GM12892 (cell line): ENCODE measurements at regions not wholly inside any gene's neighbourhood (a gene's known extent, or its start where the extent isn't known, plus 50 kb on each side); places are given as distances from the start of the nearest gene placed in this dataset.

Experiments
- DNase-seq: peaks from one replicate; pipeline ENCODE4 v3.0.0; 2011; ENCODE audit not compliant: insufficient read length
- FAIRE-seq: peaks from 2 replicates; lab custom pipeline; 2011; peaks lifted over from hg19 to GRCh38; lab: Jason Lieb, UNC
- POLR2A ChIP-seq: IDR thresholded peaks from 2 replicates; pipeline ENCODE4 v1.6.1; 2011; ENCODE audit warnings: low read depth, low read length, control low read depth
- POLR2AphosphoS5 ChIP-seq: IDR thresholded peaks from 2 replicates; pipeline ENCODE4 v1.6.1; 2011; ENCODE audit warnings: low read depth, low read length, control low read depth
- TAF1 ChIP-seq: IDR thresholded peaks from 2 replicates; pipeline ENCODE4 v1.6.1; 2011; ENCODE audit warnings: low read depth, mild to moderate bottlenecking, control low read depth, low read length, borderline replicate concordance

- DNase-seq (no peak), FAIRE-seq (no peak)
These were observed 2318.0 kb downstream of the PCDH9 start for GRCh38 chr13:64912141-64912540.

GRCh38 chr13:64910096-64910495 is 2320.0 kb downstream of the PCDH9 start:
- TF ChIP-seq POLR2A, result no peak
- no peak for TF ChIP-seq TAF1
- TF ChIP-seq POLR2AphosphoS5, result no peak
- no peak for DNase-seq
- no peak for FAIRE-seq

More at GRCh38 chr13:64912141-64912540, 2318.0 kb downstream of the PCDH9 start:
- TF ChIP-seq POLR2AphosphoS5 (no peak), TAF1 (no peak), POLR2A (no peak)

DNA sequence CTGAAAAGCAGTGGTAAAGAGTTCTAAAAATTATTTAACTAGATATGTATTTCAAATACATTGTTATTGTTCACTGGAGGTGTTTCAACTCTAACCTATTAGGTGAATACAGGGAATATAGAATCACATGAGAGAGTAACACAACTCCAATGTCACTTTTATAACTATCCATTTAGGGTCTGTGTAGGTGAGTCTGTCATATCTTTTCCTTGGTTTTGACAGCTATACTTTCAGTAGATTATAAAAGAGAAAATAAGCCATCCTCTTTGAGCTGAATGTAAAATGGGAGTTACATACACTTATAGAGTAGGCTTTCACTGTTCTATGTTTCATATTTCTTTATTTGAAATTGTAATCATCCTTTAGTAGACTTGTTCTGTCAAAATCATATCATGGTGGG is 2321.0 kb downstream of the PCDH9 start:
- FAIRE-seq, result no peak
- no peak for DNase-seq
- TF ChIP-seq TAF1 (no peak), POLR2AphosphoS5 (no peak), POLR2A (no peak)

GRCh38 chr13:64900039-64900438 is 2330.1 kb downstream of the PCDH9 start:
- DNase-seq, result no peak
- TF ChIP-seq POLR2AphosphoS5, result no peak
- no peak for TF ChIP-seq POLR2A
- TF ChIP-seq TAF1, result no peak
- FAIRE-seq, result no peak

DNA sequence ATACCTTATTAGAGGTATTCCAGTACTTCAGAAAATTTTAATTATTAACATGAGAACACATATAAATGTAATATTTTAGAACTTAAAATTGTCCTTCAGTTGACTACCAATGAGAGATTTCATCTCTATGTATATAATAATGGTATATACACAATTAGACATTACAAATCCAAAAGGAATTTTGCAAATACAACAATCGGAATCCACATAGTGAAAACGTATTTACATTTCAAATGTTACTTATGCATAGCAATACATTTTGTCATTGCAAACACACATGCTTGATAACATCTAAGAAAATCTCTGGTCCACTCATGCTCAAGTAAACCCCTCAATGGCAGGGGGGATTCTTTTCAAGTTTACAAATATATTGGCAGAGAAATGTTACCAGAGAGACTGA is 2345.2 kb downstream of the PCDH9 start:
- DNase-seq, result no peak
- no peak for FAIRE-seq
- TF ChIP-seq POLR2A (no peak), POLR2AphosphoS5 (no peak)

DNA sequence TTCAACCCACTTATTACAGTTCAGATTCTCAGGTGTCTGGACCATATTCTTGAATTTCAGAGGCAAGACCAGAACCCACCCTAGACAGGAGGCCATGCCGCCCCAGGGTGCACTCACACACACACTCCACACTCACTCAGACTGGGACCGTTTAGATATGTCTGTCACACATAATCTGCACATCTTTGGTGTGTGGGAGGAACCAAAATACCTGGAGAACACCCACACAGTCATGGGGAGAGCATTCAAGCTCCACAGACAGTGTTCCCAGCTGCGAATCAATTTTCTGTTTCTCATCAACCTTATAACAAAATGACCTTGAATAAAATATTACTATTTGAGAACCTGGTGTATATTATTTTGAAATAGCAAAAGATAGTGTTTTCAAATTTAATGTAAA is 2353.0 kb downstream of the PCDH9 start:
- FAIRE-seq (no peak), DNase-seq (no peak)
- no peak for TF ChIP-seq POLR2A
- no peak for TF ChIP-seq TAF1
- no peak for TF ChIP-seq POLR2AphosphoS5

GRCh38 chr13:64871742-64872141 is 2358.4 kb downstream of the PCDH9 start:
- FAIRE-seq, result no peak

GRCh38 chr13:64869539-64869938 is 2360.6 kb downstream of the PCDH9 start:
- DNase-seq (no peak), FAIRE-seq (no peak)
- TF ChIP-seq POLR2AphosphoS5, result no peak
- TF ChIP-seq TAF1, result no peak
- TF ChIP-seq POLR2A, result no peak

More at GRCh38 chr13:64871742-64872141, 2358.4 kb downstream of the PCDH9 start:
- no peak for DNase-seq
- TF ChIP-seq TAF1 (no peak), POLR2AphosphoS5 (no peak), POLR2A (no peak)

- TF ChIP-seq POLR2A (no peak), POLR2AphosphoS5 (no peak), TAF1 (no peak)
- DNase-seq (no peak), FAIRE-seq (no peak)
These were observed 2362.3 kb downstream of the PCDH9 start for GRCh38 chr13:64867856-64868255.

DNA sequence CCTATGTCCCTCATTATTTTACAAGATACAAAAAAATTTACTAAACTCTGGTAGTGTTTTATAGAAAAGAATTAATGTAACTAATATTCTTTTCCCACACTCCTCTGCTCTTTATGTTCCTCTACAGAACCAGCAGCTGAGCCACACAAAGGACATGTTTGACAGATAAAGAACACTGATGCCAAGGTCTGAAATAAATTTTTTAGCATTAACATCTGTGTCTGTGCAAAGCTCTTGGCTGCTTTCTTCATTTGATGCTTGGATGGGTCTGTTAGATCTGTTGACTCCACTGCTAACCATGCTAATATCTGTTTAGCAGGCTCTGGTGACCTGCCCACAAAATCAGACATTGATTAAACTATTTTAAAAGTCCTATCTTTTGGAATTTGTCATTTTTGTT is 2363.8 kb downstream of the PCDH9 start:
- TF ChIP-seq TAF1, result no peak
- TF ChIP-seq POLR2AphosphoS5, result no peak
- no peak for TF ChIP-seq POLR2A
- DNase-seq, result no peak
- FAIRE-seq, result no peak

- FAIRE-seq, result no peak
- no peak for DNase-seq
- TF ChIP-seq TAF1 (no peak), POLR2AphosphoS5 (no peak), POLR2A (no peak)
These were observed 2374.6 kb downstream of the PCDH9 start for GRCh38 chr13:64855506-64855905.

GRCh38 chr13:64850017-64850416 is 2380.1 kb downstream of the PCDH9 start:
- TF ChIP-seq POLR2AphosphoS5 (no peak), TAF1 (no peak), POLR2A (no peak)
- DNase-seq, result no peak

More at GRCh38 chr13:64850017-64850416, 2380.1 kb downstream of the PCDH9 start:
- FAIRE-seq, result no peak
